ENCODE measurements at regions not wholly inside any gene's neighbourhood (a gene's known extent, or its start where the extent isn't known, plus 50 kb on each side); places are given as distances from the start of the nearest gene placed in this dataset.
"Not testable (repeated sequence)": the region's sequence is repeated elsewhere in the genome, so short reads cannot be mapped to it uniquely, and the experiment has no call there.

DNA sequence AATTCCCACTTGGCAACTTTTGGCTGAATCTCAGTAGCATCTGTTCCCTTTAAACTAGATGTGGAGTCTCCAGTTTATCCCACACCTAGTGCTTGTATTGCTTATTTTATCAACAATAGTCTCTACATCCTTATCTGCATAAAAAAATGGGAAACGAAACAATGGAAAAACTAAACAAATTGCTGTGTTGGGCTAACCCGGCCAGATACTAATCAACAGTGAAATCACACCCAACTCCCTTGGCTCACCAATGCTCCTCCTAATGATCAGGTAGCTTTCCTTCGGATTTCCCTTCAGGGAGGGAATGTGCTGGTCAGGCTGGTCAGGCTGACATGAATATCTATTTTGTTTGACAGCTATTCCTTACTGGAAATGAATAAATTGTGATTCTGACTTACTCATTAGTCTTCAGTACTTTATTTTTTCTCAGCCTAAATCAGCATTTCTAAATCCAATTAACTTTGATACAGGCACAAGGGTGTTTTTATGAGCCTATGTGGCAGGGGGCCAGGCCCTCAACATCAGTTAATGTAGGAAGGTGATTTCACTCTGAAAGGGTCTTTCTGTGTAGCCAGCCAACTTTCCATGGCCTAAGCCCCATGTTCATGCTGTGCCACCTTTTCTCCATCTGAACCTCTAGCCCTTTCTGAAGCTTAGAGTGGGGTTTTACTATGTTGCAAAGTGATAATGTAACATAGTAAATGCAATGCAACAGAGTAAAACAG is 170.5 kb upstream of the NPSR1 start:
- DNase-seq (ENCODE audit: low read depth), result no peak

- DNase-seq (ENCODE audit: low read depth), result no peak
These were observed 169.3 kb upstream of the NPSR1 start for GRCh38 chr7:34488766-34489165.

GRCh38 chr7:34491899-34492298 is 166.1 kb upstream of the NPSR1 start:
- DNase-seq (ENCODE audit: low read depth), result no peak

DNA sequence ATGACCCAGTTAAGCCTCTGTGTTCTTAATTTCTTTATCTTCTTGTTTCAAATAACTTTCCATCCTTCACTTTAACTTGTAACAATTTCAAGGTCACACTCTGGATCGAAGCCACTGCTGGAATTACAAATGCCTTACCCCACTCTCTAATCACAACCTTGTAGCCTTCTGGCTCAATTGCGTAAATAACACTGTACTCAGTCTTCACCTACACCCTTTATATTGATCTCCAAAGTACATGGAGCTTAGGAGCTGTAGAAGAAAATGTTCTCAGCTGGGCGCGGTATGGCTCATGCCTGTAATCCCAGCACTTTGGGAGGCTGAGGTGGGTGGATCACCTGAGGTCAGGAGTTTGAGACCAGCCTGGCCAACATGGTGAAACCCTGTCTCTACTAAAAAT is 164.3 kb upstream of the NPSR1 start:
- DNase-seq (ENCODE audit: low read depth), result no peak

DNA sequence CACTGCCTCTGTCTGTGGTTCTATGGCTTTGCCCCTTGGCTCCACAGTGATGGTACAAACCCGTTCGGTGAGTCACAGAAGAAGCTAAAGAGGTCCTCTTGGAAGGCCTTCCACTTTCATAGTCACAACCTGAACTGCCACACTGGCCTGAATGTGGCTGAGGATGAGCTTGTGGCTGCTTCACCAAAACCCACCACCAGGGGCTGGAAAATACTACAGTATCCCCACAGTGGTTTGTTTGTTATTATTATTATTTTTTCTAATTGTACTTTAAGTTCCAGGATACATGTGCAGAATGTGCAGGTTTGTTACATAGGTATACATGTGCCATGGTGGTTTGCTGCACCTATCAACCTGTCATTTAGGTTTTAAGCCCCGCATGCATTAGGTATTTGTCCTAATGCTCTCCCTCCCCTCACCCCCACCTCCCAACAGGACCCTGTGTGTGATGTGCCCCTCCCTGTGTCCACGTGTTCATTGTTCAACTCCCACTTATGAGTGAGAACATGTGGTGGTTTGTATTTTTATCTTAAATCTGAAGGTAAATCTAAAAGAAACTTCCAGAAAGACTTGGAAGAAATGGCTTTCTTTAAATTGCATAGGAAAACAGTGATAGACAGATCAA is 160.8 kb upstream of the NPSR1 start:
- no peak for DNase-seq (ENCODE audit: low read depth)

GRCh38 chr7:34501156-34501555 is 156.9 kb upstream of the NPSR1 start:
- no peak for DNase-seq (ENCODE audit: low read depth)

DNA sequence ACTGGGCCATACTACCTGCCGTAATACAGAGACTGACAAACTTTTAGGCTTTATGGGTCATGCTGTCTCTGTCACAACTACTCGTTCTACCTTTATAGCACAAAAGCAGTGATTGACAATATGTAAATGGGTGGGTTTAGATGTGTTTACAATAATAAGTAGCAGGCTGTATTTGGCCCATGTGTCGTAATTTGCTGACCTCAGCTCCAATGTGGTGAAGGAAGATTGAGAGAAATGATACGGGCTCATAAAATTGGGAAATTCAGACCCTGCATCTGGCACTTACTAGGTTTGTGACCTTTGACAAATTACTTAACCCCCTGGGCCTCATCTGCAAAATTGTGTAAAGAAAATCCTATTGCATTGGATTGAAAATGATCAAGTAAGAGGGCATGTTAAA is 150.8 kb upstream of the NPSR1 start:
- no peak for DNase-seq (ENCODE audit: low read depth)

DNA sequence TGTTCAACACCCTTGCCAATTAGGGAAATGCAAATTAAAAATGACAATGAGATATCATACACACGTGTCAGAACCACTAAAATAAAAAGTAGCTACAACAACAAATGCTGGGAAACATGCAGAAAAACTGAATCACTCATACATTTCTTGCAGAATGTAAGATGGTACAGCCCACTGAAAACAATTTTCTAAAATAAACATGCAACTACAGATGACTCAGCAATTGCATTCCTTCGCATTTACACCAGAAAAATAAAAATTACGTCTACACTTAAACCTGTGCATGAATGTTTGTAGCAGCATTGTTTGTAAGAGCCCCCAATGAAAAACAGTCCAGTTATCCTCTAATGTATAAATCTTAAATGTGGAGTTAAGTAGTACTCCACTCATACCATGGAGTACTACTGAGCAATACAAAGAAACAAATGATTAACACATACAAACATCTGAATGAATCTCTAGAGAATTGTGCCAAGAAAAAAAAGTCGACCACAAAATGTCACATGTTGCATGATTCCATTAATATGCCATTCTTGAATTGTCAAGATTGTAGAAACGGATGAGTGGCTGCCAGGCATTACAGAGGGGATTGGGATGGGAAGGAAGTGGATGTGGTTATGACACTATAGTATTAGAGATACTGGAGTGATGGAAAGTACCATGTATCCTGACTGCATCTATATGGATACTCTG is 134.6 kb upstream of the NPSR1 start:
- no peak for DNase-seq (ENCODE audit: low read depth)

- DNase-seq (ENCODE audit: low read depth), result no peak
These were observed 127.8 kb upstream of the NPSR1 start for GRCh38 chr7:34530259-34530658.

- DNase-seq (ENCODE audit: low read depth), result no peak
These were observed 119.0 kb upstream of the NPSR1 start for GRCh38 chr7:34539003-34539402.

GRCh38 chr7:34544621-34545020 is 113.4 kb upstream of the NPSR1 start:
- DNase-seq (ENCODE audit: low read depth), result no peak

DNA sequence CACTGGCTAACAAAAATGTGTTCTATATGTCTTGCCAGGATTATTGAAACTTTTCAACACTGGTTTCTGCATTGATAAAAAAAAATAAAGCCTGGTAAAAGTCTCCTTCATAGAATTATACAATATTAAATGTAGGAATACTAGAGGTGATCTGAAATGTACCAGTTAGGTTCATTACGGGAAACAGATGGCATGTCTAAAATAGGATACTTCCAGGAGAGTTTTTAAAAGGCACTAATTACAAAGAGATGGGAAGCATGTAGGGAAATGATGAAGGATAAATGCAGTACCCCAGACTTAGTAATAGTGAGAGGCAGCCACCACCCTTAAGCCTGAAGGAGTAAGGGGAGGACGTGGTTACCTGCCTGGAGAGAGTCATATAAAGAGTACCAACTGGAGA is 107.0 kb upstream of the NPSR1 start:
- DNase-seq (ENCODE audit: low read depth), result no peak

DNA sequence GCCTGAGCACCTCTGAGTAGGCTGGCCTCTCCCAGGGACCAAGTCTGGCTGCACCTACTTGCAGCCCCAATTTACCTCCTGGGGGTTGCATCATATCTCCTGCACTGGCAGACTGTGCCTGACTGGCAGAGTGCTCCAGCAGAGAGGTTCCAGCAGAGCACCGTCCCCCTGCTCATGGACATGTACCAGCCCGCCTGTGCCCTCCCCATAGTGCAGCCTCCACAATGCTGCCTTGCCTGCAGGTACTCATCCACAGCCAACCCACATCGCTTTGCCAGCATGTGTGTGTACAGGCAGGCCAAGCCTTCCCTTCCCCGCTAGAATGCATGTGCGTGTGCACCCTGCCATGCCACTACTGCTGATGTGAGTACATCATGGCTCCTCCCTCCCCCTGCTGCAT is 105.5 kb upstream of the NPSR1 start:
- no peak for DNase-seq (ENCODE audit: low read depth)

DNA sequence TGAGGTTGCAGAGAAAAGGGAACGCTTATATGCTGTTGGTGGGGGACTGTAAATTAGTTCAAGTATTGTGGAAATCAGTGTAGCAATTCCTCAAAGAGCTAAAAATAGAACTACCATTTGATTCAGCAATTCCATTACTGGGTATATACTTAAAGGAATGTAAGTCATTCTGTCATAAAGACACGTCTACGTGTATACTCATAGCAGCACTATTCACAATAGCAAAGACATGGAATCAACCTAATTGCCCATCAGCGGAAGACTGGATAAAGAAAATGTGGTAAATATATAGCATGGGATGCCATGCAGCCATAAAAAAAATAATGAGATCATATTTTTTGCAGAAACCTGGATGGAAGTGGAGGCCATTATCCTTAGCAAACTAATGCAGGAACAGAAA is 100.0 kb upstream of the NPSR1 start:
- no peak for DNase-seq (ENCODE audit: low read depth)

- no peak for DNase-seq (ENCODE audit: low read depth)
These were observed 93.9 kb upstream of the NPSR1 start for GRCh38 chr7:34564091-34564490.

- no peak for DNase-seq (ENCODE audit: low read depth)
These were observed 90.1 kb upstream of the NPSR1 start for GRCh38 chr7:34567906-34568305.

DNA sequence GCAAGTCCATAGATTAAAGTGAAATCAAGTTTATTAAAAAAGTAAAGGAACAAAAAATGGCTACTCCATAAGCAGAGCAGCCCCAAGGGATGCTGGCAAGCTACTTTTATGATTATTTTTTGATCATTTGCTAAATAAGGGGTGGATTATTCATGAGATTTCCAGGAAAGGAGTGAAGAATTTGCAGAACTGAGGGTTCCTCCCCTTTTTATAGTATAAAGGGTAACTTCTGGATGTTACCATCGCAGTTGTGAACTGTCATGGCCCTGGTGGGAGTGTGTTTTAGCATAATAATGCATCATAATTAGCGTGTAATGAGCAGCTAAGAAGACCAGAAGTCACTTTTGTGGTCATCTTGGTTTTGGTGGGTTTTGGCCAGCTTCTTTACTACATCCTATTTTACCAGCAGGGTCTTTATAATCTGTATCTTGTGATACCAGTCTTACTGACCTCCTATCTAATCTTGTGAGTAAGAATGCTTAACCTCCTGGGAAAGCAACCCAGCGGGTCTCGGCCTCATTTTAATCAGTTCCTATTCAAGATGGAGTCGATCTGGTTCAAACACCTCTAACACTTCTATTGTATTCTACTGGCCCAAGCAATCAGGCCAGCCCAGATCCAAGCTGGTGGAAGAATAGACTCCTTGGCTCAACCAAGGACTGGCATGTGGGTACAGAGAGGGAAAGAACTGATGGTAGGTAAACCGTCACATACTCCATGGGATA is 87.9 kb upstream of the NPSR1 start:
- DNase-seq (ENCODE audit: low read depth), result no peak

- no peak for DNase-seq (ENCODE audit: low read depth)
These were observed 83.0 kb upstream of the NPSR1 start for GRCh38 chr7:34575006-34575405.

DNA sequence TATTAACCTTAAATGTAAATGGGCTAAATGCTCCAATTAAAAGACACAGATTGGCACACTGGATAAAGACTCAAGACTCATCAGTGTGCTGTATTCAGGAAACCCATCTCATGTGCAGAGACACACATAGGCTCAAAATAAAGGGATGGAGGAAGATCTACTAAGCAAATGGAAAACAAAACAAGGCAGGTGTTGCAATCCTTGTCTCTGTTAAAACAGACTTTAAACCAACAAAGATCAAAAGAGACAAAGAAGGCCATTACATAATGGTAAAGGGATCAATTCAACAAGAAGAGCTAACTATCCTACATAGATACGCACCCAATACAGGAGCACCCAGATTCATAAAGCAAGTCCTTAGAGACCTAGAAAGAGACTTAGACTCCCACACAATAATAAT is 80.1 kb upstream of the NPSR1 start:
- DNase-seq (ENCODE audit: low read depth), result not testable (repeated sequence)

GRCh38 chr7:34581698-34582097 is 76.3 kb upstream of the NPSR1 start:
- DNase-seq (ENCODE audit: low read depth), result not testable (repeated sequence)

DNA sequence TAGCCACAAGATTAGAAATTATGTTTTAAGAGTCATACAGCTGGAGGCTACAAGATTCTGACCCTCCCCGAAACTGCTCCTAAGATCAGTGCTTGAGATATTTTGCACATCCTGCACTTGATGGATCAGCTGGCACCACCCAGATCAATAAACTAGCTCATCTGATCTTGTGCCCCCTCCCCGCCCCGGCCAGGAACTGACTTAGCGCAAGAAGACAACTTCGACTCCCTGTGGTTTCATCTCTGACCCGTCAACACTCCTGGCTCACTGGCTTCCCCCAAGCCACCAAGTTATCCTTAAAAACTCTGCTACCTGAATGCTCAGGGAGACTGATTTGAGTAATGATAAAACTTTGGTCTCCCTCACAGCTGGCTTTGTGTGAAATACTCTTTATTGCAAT is 73.5 kb upstream of the NPSR1 start:
- DNase-seq (ENCODE audit: low read depth), result no peak

GRCh38 chr7:34596887-34597286 is 61.1 kb upstream of the NPSR1 start:
- no peak for DNase-seq (ENCODE audit: low read depth)

Data from activated T-helper 9 cell treated with anti-CD3 and anti-CD28 coated beads, Interleukin-2, amount 50 U/mL, for 16 hours (primary cell).